ENCODE measurements at regions not wholly inside any gene's neighbourhood (a gene's known extent, or its start where the extent isn't known, plus 50 kb on each side); places are given as distances from the start of the nearest gene placed in this dataset.

DNA sequence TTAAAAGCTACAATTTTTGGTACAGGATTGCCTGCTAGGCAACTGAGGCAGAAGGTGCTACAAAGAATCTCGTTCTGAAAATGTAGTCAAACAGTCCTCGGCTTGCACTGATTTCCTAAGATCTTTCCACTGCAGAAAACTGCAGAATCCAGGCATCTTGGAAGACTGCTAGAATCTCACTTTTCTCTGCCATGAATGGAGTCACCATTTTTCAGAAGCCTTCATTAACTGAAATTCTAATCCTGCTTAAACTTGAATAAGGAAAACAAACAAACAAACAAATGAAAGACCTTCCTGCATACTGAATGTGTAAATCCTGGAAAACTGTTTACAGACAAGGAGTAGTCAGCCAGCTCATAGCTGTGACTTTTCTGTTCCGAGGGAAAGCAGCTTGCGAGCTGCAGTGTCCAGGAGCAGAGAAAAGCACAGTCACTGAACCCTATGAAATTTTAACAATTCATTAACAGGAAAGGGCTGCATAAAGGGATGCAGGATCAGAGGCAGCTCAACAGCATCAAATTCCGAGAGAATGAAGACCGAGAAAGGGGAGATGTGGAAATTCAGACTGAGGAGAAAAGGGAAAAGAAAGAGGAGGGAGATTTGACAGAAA lies 210.5 kb upstream of the PIK3C3 start:
- TF ChIP-seq, protein P1, sequence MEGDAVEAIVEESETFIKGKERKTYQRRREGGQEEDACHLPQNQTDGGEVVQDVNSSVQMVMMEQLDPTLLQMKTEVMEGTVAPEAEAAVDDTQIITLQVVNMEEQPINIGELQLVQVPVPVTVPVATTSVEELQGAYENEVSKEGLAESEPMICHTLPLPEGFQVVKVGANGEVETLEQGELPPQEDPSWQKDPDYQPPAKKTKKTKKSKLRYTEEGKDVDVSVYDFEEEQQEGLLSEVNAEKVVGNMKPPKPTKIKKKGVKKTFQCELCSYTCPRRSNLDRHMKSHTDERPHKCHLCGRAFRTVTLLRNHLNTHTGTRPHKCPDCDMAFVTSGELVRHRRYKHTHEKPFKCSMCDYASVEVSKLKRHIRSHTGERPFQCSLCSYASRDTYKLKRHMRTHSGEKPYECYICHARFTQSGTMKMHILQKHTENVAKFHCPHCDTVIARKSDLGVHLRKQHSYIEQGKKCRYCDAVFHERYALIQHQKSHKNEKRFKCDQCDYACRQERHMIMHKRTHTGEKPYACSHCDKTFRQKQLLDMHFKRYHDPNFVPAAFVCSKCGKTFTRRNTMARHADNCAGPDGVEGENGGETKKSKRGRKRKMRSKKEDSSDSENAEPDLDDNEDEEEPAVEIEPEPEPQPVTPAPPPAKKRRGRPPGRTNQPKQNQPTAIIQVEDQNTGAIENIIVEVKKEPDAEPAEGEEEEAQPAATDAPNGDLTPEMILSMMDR (conservative IDR thresholded peaks at IDR 0.05 in 1 of 2, IDR thresholded peaks at IDR 0.05 in 1 of 2; ENCODE audit: extremely low read depth in 1 of 2, insufficient read depth in 1 of 2, low read depth in 1 of 2, low read length in 2 of 2) = no peak
- no peak for TF ChIP-seq EZH2 (IDR thresholded peaks at IDR 0.05; ENCODE audit: borderline replicate concordance, low read length)
